Coronary artery (tissue), 2 donors: ENCODE measurements at regions not wholly inside any gene's neighbourhood (a gene's known extent, or its start where the extent isn't known, plus 50 kb on each side); places are given as distances from the start of the nearest gene placed in this dataset.

ENCODE experiments used
- DNase-seq: peaks from one replicate; pipeline ENCODE4 v3.0.0-alpha.2; 2017; ENCODE audit warnings: low spot score
- H3K27ac ChIP-seq, 2 donors: fragments of 200-600 bp; sonication (generic); one replicate each; pipeline ENCODE4 v1.5.1; 2016 to 2019
- H3K4me3 ChIP-seq: fragments of 200-600 bp; sonication (generic); 2 replicates; pipeline ENCODE4 v1.5.1; 2016; ENCODE audit warnings: mild to moderate bottlenecking, moderate library complexity
- CTCF ChIP-seq: fragments of 200-600 bp; sonication (generic); IDR thresholded peaks from one replicate; pipeline ENCODE4 v1.5.1; 2019; ENCODE audit warnings: antibody characterized with exemption

DNA sequence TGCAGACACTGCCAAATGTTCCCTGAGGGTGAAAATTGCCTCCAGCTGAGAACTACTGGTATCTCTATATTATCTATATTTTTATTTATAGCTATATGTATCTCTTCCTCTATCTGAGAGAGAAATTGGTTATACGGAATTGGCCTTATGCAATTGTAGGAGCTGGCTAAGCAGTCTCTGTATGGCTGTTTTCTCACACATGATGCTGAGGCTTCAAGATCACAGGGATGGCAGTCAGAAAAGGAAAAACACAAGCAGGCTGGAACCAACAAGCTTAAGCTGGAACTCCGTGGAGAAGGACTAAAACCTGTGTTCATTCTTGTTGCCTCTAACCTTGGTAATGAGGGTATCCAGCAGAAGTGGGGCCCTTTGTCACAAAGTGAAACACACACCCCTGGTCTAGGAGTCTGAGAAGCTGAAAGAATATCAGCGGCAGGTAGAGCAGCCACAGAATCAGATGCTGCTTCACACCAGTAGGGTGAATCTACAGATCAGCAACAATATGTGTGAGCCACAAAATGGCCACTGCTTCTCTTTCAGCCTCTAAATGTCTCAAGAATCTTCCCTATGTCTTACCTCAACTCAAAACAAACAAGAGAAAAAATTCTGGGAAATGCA lies 166.5 kb upstream of the PPP1R2C start:
- no peak overlapping the region for H3K4me3 ChIP-seq
- TF ChIP-seq CTCF = no peak
- no peak for DNase-seq
- H3K27ac ChIP-seq = no peak overlapping the region

- no peak for TF ChIP-seq CTCF
- no peak for DNase-seq
- no peak overlapping the region for H3K4me3 ChIP-seq
- H3K27ac ChIP-seq = no peak overlapping the region
Observed at GRCh38 chrX:42946544-42947194, 168.7 kb upstream of the PPP1R2C start.

- no peak overlapping the region for H3K27ac ChIP-seq
- no peak for DNase-seq
- TF ChIP-seq CTCF = no peak
- no peak overlapping the region for H3K4me3 ChIP-seq
Observed at GRCh38 chrX:42948723-42949657, 171.0 kb upstream of the PPP1R2C start.

- Histone ChIP-seq H3K4me3 (no peak overlapping the region), H3K27ac (no peak overlapping the region)
- no peak for DNase-seq
- TF ChIP-seq CTCF = no peak
Observed at GRCh38 chrX:42951747-42952146, 173.8 kb upstream of the PPP1R2C start.

DNA sequence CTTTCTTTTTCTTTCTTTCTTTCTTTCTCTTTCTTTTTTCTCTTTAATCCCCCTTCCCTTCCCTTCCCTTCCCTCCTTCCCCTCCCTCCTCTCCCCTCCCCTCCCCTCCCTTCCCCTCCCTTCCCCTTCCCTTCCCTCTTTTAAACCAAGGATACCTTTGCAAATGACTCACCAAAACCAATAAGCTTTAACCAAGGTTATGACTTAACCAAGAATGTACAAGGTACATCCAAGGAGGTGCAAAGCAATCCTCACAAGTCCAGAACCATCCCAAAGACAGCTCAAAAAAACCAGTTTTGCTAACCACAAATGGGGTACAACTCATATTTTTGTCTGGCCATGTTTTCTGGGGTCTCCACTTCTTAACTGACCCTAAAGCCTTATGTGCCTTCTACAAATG lies 174.7 kb upstream of the PPP1R2C start:
- no peak overlapping the region for H3K4me3 ChIP-seq
- TF ChIP-seq CTCF = no peak
- H3K27ac ChIP-seq = no peak overlapping the region
- no peak for DNase-seq

GRCh38 chrX:42954880-42955279 lies 176.9 kb upstream of the PPP1R2C start:
- H3K4me3 ChIP-seq = no peak overlapping the region
- no peak for TF ChIP-seq CTCF
- DNase-seq = no peak
- H3K27ac ChIP-seq = no peak overlapping the region
